T-helper 17 cell (primary cell): ENCODE measurements at regions not wholly inside any gene's neighbourhood (a gene's known extent, or its start where the extent isn't known, plus 50 kb on each side); places are given as distances from the start of the nearest gene placed in this dataset.

Source experiments
- ATAC-seq: fragments of 150-1000 bp; cut with Tn5 transposase; 2 replicates; pipeline ENCODE4 v1.10.0; 2021; ENCODE audit warnings: mild to moderate bottlenecking, moderate library complexity
- DNase-seq, 3 donors: peaks; one replicate each; pipeline versions ENCODE4 v3.0.0 to v3.0.0-alpha.2; 2020 to 2021
- H3K9me3 ChIP-seq: one replicate; pipeline ENCODE4 v1.7.0; 2013; ENCODE audit warnings: low read length, mild to moderate bottlenecking; ENCODE audit not compliant: control insufficient read depth, poor library complexity, severe bottlenecking
- H3K27ac Mint-ChIP-seq: one replicate; pipeline ENCODE4 v1.8.0; 2022; ENCODE audit warnings: mild to moderate bottlenecking, moderate library complexity, mixed read lengths
- H3K27me3 Mint-ChIP-seq: one replicate; pipeline ENCODE4 v1.8.0; 2022; ENCODE audit warnings: mixed read lengths
- H3K36me3 Mint-ChIP-seq: one replicate; pipeline ENCODE4 v1.8.0; 2022; ENCODE audit warnings: low read depth, mixed read lengths
- H3K4me1 Mint-ChIP-seq: one replicate; pipeline ENCODE4 v1.8.0; 2022; ENCODE audit warnings: mild to moderate bottlenecking, mixed read lengths
- H3K4me3 Mint-ChIP-seq: one replicate; pipeline ENCODE4 v1.8.0; 2022; ENCODE audit warnings: mild to moderate bottlenecking, moderate library complexity, mixed read lengths

DNA sequence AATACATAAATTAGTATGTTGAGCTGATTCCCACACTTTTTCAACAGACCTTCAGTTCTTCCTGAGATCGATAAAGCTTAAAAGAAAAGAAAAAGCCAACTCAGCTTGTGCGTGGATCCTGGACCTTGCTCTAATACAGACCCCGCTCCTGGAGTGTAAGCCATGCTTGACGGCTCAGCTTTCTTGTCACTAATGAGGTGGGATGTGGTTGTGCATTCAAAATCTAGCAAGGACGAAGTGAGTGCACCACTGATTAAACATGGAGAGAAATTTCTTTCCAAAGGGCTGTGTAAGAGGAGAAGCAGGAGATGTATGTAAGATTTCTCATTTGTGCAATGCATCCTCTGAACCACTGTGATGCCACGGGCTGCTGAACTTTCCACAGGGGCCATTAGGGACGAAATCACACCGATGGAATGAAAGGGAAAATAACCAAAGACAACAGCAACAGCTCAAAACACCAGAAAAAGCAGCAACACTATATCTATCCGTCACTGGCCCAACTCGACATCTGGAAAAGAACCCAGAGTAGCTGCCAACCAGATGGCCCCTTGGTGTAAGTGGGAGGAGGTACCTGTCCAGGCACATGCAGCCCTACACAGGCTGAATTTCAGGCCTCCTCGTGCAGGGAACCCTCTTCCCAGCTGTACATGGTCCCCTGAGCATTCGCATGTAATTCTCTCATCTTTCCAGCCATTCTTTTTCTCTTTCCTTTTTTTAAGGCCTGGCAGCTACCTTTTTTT lies 178.9 kb downstream of the SREK1 start:
- ATAC-seq (no peak), DNase-seq (no peak)
- no peak overlapping the region for H3K4me3 Mint-ChIP-seq
- H3K4me1 Mint-ChIP-seq = no peaks in the 10 kb centered on the region
- H3K36me3 Mint-ChIP-seq = no peaks in the 10 kb centered on the region
- H3K9me3 ChIP-seq = no peaks in the 10 kb centered on the region
- H3K27ac Mint-ChIP-seq = no peak overlapping the region
- peaks cover 64% of the 10 kb centered on the region for H3K27me3 Mint-ChIP-seq

DNA sequence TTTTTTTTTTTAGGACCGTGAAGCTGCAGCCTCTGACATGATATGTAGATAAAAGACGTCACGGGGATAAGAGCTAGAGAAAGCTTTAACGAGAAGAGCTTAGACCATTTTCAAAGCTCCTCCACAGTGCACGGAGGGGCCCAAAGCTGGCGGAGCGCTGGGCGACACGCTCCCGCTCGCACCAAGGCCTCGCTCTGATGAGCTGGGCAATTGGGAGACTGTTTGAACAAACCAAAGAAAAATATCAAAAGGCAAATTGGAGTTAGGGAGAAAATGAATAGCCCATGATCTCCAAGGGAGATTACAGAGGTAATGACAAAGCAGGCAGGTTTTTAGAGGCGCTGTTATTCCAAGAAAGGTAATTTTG lies 179.4 kb downstream of the SREK1 start:
- Mint-ChIP-seq H3K27me3 (peaks cover 64% of the 10 kb centered on the region), H3K4me3 (no peak overlapping the region)
- H3K9me3 ChIP-seq = no peaks in the 10 kb centered on the region

GRCh38 chr5:66324357-66324756 lies 180.3 kb downstream of the SREK1 start:
- no peaks in the 10 kb centered on the region for H3K9me3 ChIP-seq
- ATAC-seq (no peak), DNase-seq (no peak)
- H3K4me1 Mint-ChIP-seq = no peaks in the 10 kb centered on the region
- H3K4me3 Mint-ChIP-seq = no peak overlapping the region
- no peaks in the 10 kb centered on the region for H3K36me3 Mint-ChIP-seq
- no peak overlapping the region for H3K27ac Mint-ChIP-seq
- peaks cover 57% of the 10 kb centered on the region for H3K27me3 Mint-ChIP-seq

More for the DNA sequence above, 179.4 kb downstream of the SREK1 start:
- Mint-ChIP-seq H3K27ac (no peak overlapping the region), H3K4me1 (no peaks in the 10 kb centered on the region), H3K36me3 (no peaks in the 10 kb centered on the region)
- DNase-seq (no peak), ATAC-seq (no peak)

- no peaks in the 10 kb centered on the region for H3K4me1 Mint-ChIP-seq
- no peaks in the 10 kb centered on the region for H3K9me3 ChIP-seq
- DNase-seq (no peak), ATAC-seq (no peak)
- no peaks in the 10 kb centered on the region for H3K36me3 Mint-ChIP-seq
- H3K27me3 Mint-ChIP-seq = peaks cover 39% of the 10 kb centered on the region
- no peak overlapping the region for H3K27ac Mint-ChIP-seq
- no peak overlapping the region for H3K4me3 Mint-ChIP-seq
Measured at GRCh38 chr5:66326276-66326675, 182.2 kb downstream of the SREK1 start.

GRCh38 chr5:66327008-66327407 lies 182.9 kb downstream of the SREK1 start:
- peaks cover 38% of the 10 kb centered on the region for H3K27me3 Mint-ChIP-seq

DNA sequence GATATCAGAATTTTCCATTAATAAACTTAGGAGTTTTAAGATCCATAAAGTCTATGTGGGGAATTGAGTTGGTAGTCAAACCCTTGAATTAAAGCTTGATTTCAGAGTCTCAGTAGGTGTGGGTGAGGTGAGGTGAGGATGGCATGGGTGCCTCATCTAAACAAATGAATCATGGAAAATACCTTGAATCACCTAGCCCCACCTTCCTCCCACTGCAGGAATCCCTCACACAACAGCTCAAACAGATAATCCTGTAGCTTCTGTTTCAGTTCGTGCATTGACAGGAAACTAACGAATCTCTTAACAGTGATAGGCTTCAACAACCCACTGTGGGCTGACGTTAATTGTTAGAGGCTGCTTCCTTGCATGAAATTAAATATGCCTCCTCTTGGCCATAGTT lies 185.0 kb downstream of the SREK1 start:
- no peaks in the 10 kb centered on the region for H3K36me3 Mint-ChIP-seq
- H3K4me3 Mint-ChIP-seq = no peak overlapping the region
- DNase-seq (no peak), ATAC-seq (no peak)
- H3K27me3 Mint-ChIP-seq = peaks cover 34% of the 10 kb centered on the region
- H3K9me3 ChIP-seq = no peaks in the 10 kb centered on the region
- H3K27ac Mint-ChIP-seq = no peak overlapping the region
- no peaks in the 10 kb centered on the region for H3K4me1 Mint-ChIP-seq

More at GRCh38 chr5:66327008-66327407, 182.9 kb downstream of the SREK1 start:
- H3K9me3 ChIP-seq = no peaks in the 10 kb centered on the region
- DNase-seq (no peak), ATAC-seq (no peak)
- Mint-ChIP-seq H3K36me3 (no peaks in the 10 kb centered on the region), H3K27ac (no peak overlapping the region), H3K4me3 (no peak overlapping the region), H3K4me1 (no peaks in the 10 kb centered on the region)

GRCh38 chr5:66333192-66333591 lies 189.1 kb downstream of the SREK1 start:
- ATAC-seq (no peak), DNase-seq (no peak)
- Mint-ChIP-seq H3K27me3 (peaks cover 50% of the 10 kb centered on the region), H3K27ac (no peak overlapping the region), H3K36me3 (peaks cover 3% of the 10 kb centered on the region), H3K4me3 (no peak overlapping the region), H3K4me1 (no peaks in the 10 kb centered on the region)
- no peaks in the 10 kb centered on the region for H3K9me3 ChIP-seq

- Mint-ChIP-seq H3K36me3 (peaks cover 3% of the 10 kb centered on the region), H3K27me3 (peaks cover 50% of the 10 kb centered on the region), H3K4me1 (no peaks in the 10 kb centered on the region), H3K4me3 (no peak overlapping the region), H3K27ac (no peak overlapping the region)
- no peak for ATAC-seq
- no peaks in the 10 kb centered on the region for H3K9me3 ChIP-seq
- no peak for DNase-seq
Measured at GRCh38 chr5:66337626-66338226, 193.6 kb downstream of the SREK1 start.

- Mint-ChIP-seq H3K36me3 (peaks cover 3% of the 10 kb centered on the region), H3K27me3 (peaks cover 45% of the 10 kb centered on the region), H3K27ac (no peak overlapping the region), H3K4me1 (no peaks in the 10 kb centered on the region), H3K4me3 (no peak overlapping the region)
- H3K9me3 ChIP-seq = no peaks in the 10 kb centered on the region
- ATAC-seq = no peak
- DNase-seq = no peak
Measured at GRCh38 chr5:66338828-66339227, 194.7 kb downstream of the SREK1 start.

DNA sequence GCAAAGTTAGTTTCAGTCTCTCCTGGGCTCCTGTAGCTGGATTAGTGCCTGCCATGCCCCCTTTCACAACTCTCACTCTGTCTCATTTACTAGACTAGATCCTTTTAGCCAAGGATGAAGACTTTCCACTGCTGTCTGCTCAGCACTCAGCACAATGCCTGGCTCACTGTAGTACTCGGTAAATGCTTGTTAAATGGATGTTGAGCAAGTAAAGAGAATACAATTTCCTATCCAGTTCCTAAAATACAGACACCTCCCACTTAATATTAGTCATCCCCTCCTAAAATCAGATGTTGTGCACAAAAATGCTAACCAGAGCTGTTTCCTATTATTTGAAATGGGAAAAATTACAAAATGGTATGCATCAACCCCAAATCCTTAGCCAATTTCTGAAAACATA lies 195.8 kb downstream of the SREK1 start:
- Mint-ChIP-seq H3K4me3 (no peak overlapping the region), H3K27me3 (peaks cover 38% of the 10 kb centered on the region), H3K4me1 (no peaks in the 10 kb centered on the region), H3K27ac (no peak overlapping the region), H3K36me3 (peaks cover 3% of the 10 kb centered on the region)
- no peaks in the 10 kb centered on the region for H3K9me3 ChIP-seq
- DNase-seq (no peak), ATAC-seq (no peak)

GRCh38 chr5:66340786-66341185 lies 196.7 kb downstream of the SREK1 start:
- no peak for DNase-seq
- H3K27ac Mint-ChIP-seq = no peak overlapping the region
- no peak for ATAC-seq
- peaks cover 31% of the 10 kb centered on the region for H3K27me3 Mint-ChIP-seq
- H3K4me1 Mint-ChIP-seq = no peaks in the 10 kb centered on the region
- no peaks in the 10 kb centered on the region for H3K9me3 ChIP-seq
- H3K36me3 Mint-ChIP-seq = peaks cover 3% of the 10 kb centered on the region
- H3K4me3 Mint-ChIP-seq = no peak overlapping the region

GRCh38 chr5:66342341-66342880 lies 198.3 kb downstream of the SREK1 start:
- no peaks in the 10 kb centered on the region for H3K9me3 ChIP-seq
- Mint-ChIP-seq H3K4me1 (no peaks in the 10 kb centered on the region), H3K27me3 (peaks cover 25% of the 10 kb centered on the region), H3K27ac (no peak overlapping the region), H3K4me3 (no peak overlapping the region), H3K36me3 (peaks cover 1% of the 10 kb centered on the region)
- DNase-seq = no peak
- ATAC-seq = no peak

- no peak for ATAC-seq
- DNase-seq = no peak
- H3K36me3 Mint-ChIP-seq = no peaks in the 10 kb centered on the region
- no peak overlapping the region for H3K27ac Mint-ChIP-seq
- H3K27me3 Mint-ChIP-seq = peaks cover 25% of the 10 kb centered on the region
- H3K9me3 ChIP-seq = no peaks in the 10 kb centered on the region
- no peaks in the 10 kb centered on the region for H3K4me1 Mint-ChIP-seq
- H3K4me3 Mint-ChIP-seq = no peak overlapping the region
Measured at GRCh38 chr5:66343370-66344071, 199.4 kb downstream of the SREK1 start.
